WTC11 (cell line): ENCODE measurements at regions not wholly inside any gene's neighbourhood (a gene's known extent, or its start where the extent isn't known, plus 50 kb on each side); places are given as distances from the start of the nearest gene placed in this dataset.

Source experiments
- ATAC-seq: fragments of 200-7000 bp; cut with Tn5 transposase; 2 replicates; pipeline ENCODE4 v1.10.0; 2021; ENCODE audit warnings: mild to moderate bottlenecking, moderate library complexity
- CTCF ChIA-PET: fragments of 300-600 bp; sonication (Branson Sonifier 250); formaldehyde crosslinking; loops from one replicate; lab custom pipeline; 2021; ENCODE audit warnings: antibody characterized with exemption; lab: Charles Lee
- POLR2A ChIA-PET: fragments of 350-600 bp; sonication (Branson Sonifier 250); formaldehyde crosslinking; loops from one replicate; lab custom pipeline; 2021; ENCODE audit warnings: antibody characterized with exemption; lab: Charles Lee
- DNase-seq: peaks from one replicate; pipeline ENCODE4 v3.0.0; 2021; ENCODE audit warnings: low spot score
- H3K27ac Mint-ChIP-seq: 2 replicates; pipeline ENCODE4 v1.8.0; 2021; ENCODE audit warnings: mixed read lengths
- H3K27me3 Mint-ChIP-seq: 2 replicates; pipeline ENCODE4 v1.8.0; 2021; ENCODE audit warnings: low read depth, mild to moderate bottlenecking, moderate library complexity, mixed read lengths
- H3K36me3 Mint-ChIP-seq: 2 replicates; pipeline ENCODE4 v1.8.0; 2021; ENCODE audit warnings: mixed read lengths
- H3K4me1 Mint-ChIP-seq: 2 replicates; pipeline ENCODE4 v1.8.0; 2022; ENCODE audit warnings: mixed read lengths
- H3K4me3 Mint-ChIP-seq: 2 replicates; pipeline ENCODE4 v1.8.0; 2021; ENCODE audit warnings: mild to moderate bottlenecking, moderate library complexity, mixed read lengths
- H3K9me3 Mint-ChIP-seq: 2 replicates; pipeline ENCODE4 v1.8.0; 2021; ENCODE audit warnings: mixed read lengths
- ELF4 ChIP-seq: sonication (generic); formaldehyde crosslinking; IDR thresholded peaks from 2 replicates; pipeline ENCODE4 v1.8.1; 2022; ENCODE audit warnings: low read depth, mild to moderate bottlenecking, moderate library complexity, missing genetic modification reagents
- EMX1 ChIP-seq: fragments of 250-450 bp; sonication (Bioruptor Pico); IDR thresholded peaks from 2 replicates; pipeline ENCODE4 v1.8.0; 2021; ENCODE audit warnings: mild to moderate bottlenecking
- ERG ChIP-seq: fragments of 250-450 bp; sonication (Bioruptor Pico); IDR thresholded peaks from 2 replicates; pipeline ENCODE4 v1.8.0; 2021; ENCODE audit warnings: mild to moderate bottlenecking
- FOXP4 ChIP-seq: sonication (generic); formaldehyde crosslinking; IDR thresholded peaks from 2 replicates; pipeline ENCODE4 v1.8.0; 2022; ENCODE audit warnings: mild to moderate bottlenecking, missing genetic modification reagents
- GTF2I ChIP-seq: fragments of 250-450 bp; sonication (Bioruptor Pico); conservative IDR thresholded peaks from 2 replicates; pipeline ENCODE4 v1.4.0; 2021; ENCODE audit warnings: mild to moderate bottlenecking
- HMGA2 ChIP-seq: fragments of 250-450 bp; sonication (Bioruptor Pico); IDR thresholded peaks from 2 replicates; pipeline ENCODE4 v1.4.0; 2021; ENCODE audit warnings: mild to moderate bottlenecking, moderate library complexity
- IRF1 ChIP-seq: sonication (generic); formaldehyde crosslinking; IDR thresholded peaks from 2 replicates; pipeline ENCODE4 v1.8.0; 2023; ENCODE audit warnings: missing genetic modification reagents
- KAT7 ChIP-seq: sonication (generic); formaldehyde crosslinking; IDR thresholded peaks from 2 replicates; pipeline ENCODE4 v1.8.1; 2023; ENCODE audit warnings: missing genetic modification reagents, mild to moderate bottlenecking, borderline replicate concordance
- MAX ChIP-seq: sonication (generic); formaldehyde crosslinking; IDR thresholded peaks from 2 replicates; pipeline ENCODE4 v1.8.0; 2022; ENCODE audit warnings: mild to moderate bottlenecking, missing genetic modification reagents
- MXD4 ChIP-seq: fragments of 250-450 bp; sonication (Bioruptor Pico); IDR thresholded peaks from 2 replicates; pipeline ENCODE4 v1.8.0; 2021; ENCODE audit warnings: mild to moderate bottlenecking, moderate library complexity, borderline replicate concordance
- NFE2L1 ChIP-seq: sonication (generic); formaldehyde crosslinking; IDR thresholded peaks from 2 replicates; pipeline ENCODE4 v1.8.1; 2023; ENCODE audit warnings: missing genetic modification reagents
- PREB ChIP-seq: sonication (generic); formaldehyde crosslinking; IDR thresholded peaks from 2 replicates; pipeline ENCODE4 v1.8.1; 2022; ENCODE audit warnings: mild to moderate bottlenecking, missing genetic modification reagents, moderate library complexity, borderline replicate concordance
- RORB ChIP-seq: fragments of 250-450 bp; sonication (Bioruptor Pico); IDR thresholded peaks from 2 replicates; pipeline ENCODE4 v1.9.0; 2021; ENCODE audit warnings: mild to moderate bottlenecking
- TCF7 ChIP-seq: sonication (generic); formaldehyde crosslinking; IDR thresholded peaks from 2 replicates; pipeline ENCODE4 v1.8.0; 2022; ENCODE audit warnings: mild to moderate bottlenecking, low read depth, missing genetic modification reagents, moderate library complexity
- TEAD1 ChIP-seq: sonication (generic); formaldehyde crosslinking; IDR thresholded peaks from 2 replicates; pipeline ENCODE4 v1.8.0; 2022; ENCODE audit warnings: mild to moderate bottlenecking, missing genetic modification reagents
- TP53 ChIP-seq: sonication (generic); formaldehyde crosslinking; IDR thresholded peaks from 2 replicates; pipeline ENCODE4 v1.8.1; 2023; ENCODE audit warnings: mild to moderate bottlenecking, missing genetic modification reagents
- ZBTB43 ChIP-seq: sonication (generic); formaldehyde crosslinking; IDR thresholded peaks from 2 replicates; pipeline ENCODE4 v1.8.1; 2023; ENCODE audit warnings: mild to moderate bottlenecking, missing genetic modification reagents
- ZNF138 ChIP-seq: sonication (generic); formaldehyde crosslinking; conservative IDR thresholded peaks from 2 replicates; pipeline ENCODE4 v1.8.1; 2022; ENCODE audit warnings: mild to moderate bottlenecking, moderate library complexity, missing genetic modification reagents
- ZNF232 ChIP-seq: sonication (generic); formaldehyde crosslinking; IDR thresholded peaks from 2 replicates; pipeline ENCODE4 v1.8.0; 2022; ENCODE audit warnings: mild to moderate bottlenecking, missing genetic modification reagents
- ZNF317 ChIP-seq: sonication (generic); formaldehyde crosslinking; IDR thresholded peaks from 2 replicates; pipeline ENCODE4 v1.8.1; 2023; ENCODE audit warnings: low read depth, mild to moderate bottlenecking, moderate library complexity, missing genetic modification reagents, borderline replicate concordance
- ZNF425 ChIP-seq: fragments of 250-450 bp; sonication (Bioruptor Pico); conservative IDR thresholded peaks from 2 replicates; pipeline ENCODE4 v1.9.0; 2021; ENCODE audit warnings: mild to moderate bottlenecking
- TF ChIP-seq, protein P1 (sequence below): fragments of 250-450 bp; sonication (Bioruptor Pico); IDR thresholded peaks from 2 replicates; pipeline ENCODE4 v1.9.0; 2021; ENCODE audit warnings: moderate library complexity, mild to moderate bottlenecking, inconsistent platforms, borderline replicate concordance
- TF ChIP-seq, protein P2 (sequence below): sonication (generic); formaldehyde crosslinking; conservative IDR thresholded peaks from 2 replicates; pipeline ENCODE4 v1.8.1; 2022; ENCODE audit warnings: mild to moderate bottlenecking, missing genetic modification reagents

DNA sequence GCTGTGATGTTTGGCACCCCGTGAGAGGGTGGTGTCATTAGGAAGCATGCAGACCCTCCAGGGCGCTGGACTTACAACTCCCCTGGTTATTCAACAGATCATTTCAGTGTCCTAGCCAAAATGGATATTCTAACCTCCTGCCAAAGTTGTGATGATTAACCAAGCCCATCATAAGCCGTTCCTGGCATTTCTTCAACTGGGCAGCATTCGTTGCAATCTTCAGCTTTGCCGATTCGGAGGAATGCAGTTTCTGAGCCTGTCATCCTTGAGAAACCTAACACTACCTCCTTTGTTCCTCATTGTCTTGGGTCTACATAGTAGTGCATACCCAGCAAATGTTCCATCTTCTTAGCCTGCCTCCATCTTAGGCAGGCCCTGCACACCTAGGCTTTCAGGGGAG is 79.2 kb upstream of the MAP3K4 start (continued):
- TF ChIP-seq KAT7 (CRISPR knock-in tag) (no peak), ZNF317 (no peak), MAX (CRISPR knock-in tag) (no peak), GTF2I (CRISPR knock-in tag) (no peak), NFE2L1 (no peak), IRF1 (no peak), EMX1 (CRISPR knock-in tag) (no peak), HMGA2 (CRISPR knock-in tag) (no peak), ZBTB43 (CRISPR knock-in tag) (no peak), ERG (CRISPR knock-in tag) (no peak)

DNA sequence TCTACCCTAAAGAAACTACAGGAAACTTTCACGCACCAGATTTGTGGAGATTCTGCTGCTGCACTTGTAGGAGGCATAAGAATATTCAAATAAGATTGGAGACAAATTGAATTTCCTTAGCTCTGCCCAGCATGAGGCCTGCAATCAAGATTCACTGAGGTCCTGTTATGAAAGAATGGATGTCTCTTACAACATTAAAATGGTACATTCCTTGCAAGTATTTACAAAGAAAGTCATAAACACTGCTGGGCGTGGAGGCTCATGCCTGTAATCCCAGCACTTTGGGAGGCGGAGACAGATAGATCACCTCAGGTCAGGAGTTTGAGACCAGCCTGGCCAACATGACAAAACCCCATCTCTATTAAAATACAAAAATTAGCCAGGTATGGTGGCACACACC is 74.0 kb upstream of the MAP3K4 start:
- Mint-ChIP-seq H3K36me3 (peaks cover 33% of the 10 kb centered on the region), H3K4me1 (peaks cover 4% of the 10 kb centered on the region; the same call in 1 of the 2 replicates), H3K9me3 (peaks cover 50% of the 10 kb centered on the region), H3K27me3 (peaks cover 5% of the 10 kb centered on the region; the same call in 1 of the 2 replicates), H3K4me3 (no peak overlapping the region), H3K27ac (no peak overlapping the region)
- POLR2A ChIA-PET, result no interaction called here
- CTCF ChIA-PET, result no interaction called here
- ATAC-seq, result no peak
- DNase-seq, result no peak
- no peak for TF ChIP-seq ERG (CRISPR knock-in tag)
- TF ChIP-seq ZNF425 (CRISPR knock-in tag), result no peak
- TF ChIP-seq PREB (CRISPR knock-in tag), result no peak
- TF ChIP-seq TCF7, result no peak
- no peak for TF ChIP-seq RORB
- TF ChIP-seq, protein P1, sequence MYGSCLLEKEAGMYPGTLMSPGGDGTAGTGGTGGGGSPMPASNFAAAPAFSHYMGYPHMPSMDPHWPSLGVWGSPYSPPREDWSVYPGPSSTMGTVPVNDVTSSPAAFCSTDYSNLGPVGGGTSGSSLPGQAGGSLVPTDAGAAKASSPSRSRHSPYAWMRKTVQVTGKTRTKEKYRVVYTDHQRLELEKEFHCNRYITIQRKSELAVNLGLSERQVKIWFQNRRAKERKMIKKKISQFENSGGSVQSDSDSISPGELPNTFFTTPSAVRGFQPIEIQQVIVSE (CRISPR knock-in tag), result no peak
- no peak for TF ChIP-seq MXD4
- TF ChIP-seq ZNF138 (CRISPR knock-in tag), result no peak
- TF ChIP-seq ELF4 (CRISPR knock-in tag), result no peak
- no peak for TF ChIP-seq ZNF317
- no peak for TF ChIP-seq ZNF232 (CRISPR knock-in tag)
- TF ChIP-seq, protein P2, sequence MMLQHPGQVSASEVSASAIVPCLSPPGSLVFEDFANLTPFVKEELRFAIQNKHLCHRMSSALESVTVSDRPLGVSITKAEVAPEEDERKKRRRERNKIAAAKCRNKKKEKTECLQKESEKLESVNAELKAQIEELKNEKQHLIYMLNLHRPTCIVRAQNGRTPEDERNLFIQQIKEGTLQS (CRISPR knock-in tag), result no peak
- TF ChIP-seq FOXP4, result no peak
- no peak for TF ChIP-seq HMGA2 (CRISPR knock-in tag)
- TF ChIP-seq TP53 (CRISPR knock-in tag), result no peak
- TF ChIP-seq TEAD1, result no peak
